NB4 (cell line): ENCODE measurements at regions not wholly inside any gene's neighbourhood (a gene's known extent, or its start where the extent isn't known, plus 50 kb on each side); places are given as distances from the start of the nearest gene placed in this dataset.

Experiments used
- DNase-seq: peaks from one replicate; pipeline ENCODE4 v3.0.0; 2010; ENCODE audit warnings: low read depth
- H3K4me3 ChIP-seq: one replicate; pipeline ENCODE4 v1.5.1; 2011; ENCODE audit warnings: mild to moderate bottlenecking, low read depth, low read length, moderate library complexity
- MYC ChIP-seq: IDR thresholded peaks from 2 replicates; pipeline ENCODE4 v1.6.1; 2011; ENCODE audit warnings: low read depth, low read length
- POLR2A ChIP-seq: IDR thresholded peaks from 2 replicates; pipeline ENCODE4 v1.6.1; 2011; ENCODE audit warnings: mild to moderate bottlenecking; ENCODE audit not compliant: insufficient read length; ENCODE audit errors: extremely low read depth
- TF ChIP-seq, protein P1 (sequence below): IDR thresholded peaks from 2 replicates; pipeline ENCODE4 v1.6.1; 2011; ENCODE audit warnings: low read depth, low read length
- TF ChIP-seq, protein P2 (sequence below): IDR thresholded peaks from one replicate; pipeline ENCODE4 v1.5.1; 2012; ENCODE audit warnings: low read depth, low read length

DNA sequence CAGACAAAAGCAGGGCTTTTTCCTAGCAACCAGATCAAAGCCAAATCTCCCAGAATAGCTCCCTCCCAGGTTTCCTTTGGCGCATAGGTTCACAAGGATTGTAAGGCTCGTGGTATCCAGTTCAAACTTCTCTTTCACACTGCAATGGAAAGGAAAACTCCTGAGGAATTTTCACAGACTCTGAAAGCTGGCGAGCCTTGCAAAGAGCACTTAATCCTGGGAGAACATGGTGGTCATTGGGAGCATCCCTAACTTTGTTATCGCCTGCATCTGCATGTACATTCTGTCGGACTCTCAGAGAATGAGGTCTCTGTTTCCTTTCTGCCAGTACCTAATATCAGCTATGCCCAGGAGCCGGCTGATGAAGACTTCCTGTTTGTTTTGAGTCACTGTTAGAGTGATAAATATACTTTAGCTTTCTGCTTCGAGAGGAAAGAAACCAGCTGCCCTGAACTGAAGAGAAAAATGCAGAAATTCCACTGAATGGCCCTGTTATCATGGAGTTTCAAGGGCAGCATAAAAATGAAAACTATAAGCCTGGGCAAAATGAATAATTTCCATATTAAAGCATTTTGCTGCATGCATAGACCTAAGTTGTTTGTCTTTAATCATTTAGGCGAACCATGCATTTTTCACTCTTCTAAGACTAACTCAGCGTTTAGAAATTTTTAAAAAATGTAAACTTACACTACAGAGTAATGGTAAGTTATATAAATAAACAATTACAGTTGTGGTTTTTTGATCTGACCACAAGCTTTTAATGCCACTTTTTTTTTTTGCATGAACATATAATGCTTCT is 76.4 kb upstream of the ZEB2 start:
- peak; percentile 71 for DNase-seq
- H3K4me3 ChIP-seq = no peak overlapping the region
- TF ChIP-seq POLR2A = no peak
- no peak for TF ChIP-seq MYC
- TF ChIP-seq, protein P1, sequence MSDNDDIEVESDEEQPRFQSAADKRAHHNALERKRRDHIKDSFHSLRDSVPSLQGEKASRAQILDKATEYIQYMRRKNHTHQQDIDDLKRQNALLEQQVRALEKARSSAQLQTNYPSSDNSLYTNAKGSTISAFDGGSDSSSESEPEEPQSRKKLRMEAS = no peak
- TF ChIP-seq, protein P2, sequence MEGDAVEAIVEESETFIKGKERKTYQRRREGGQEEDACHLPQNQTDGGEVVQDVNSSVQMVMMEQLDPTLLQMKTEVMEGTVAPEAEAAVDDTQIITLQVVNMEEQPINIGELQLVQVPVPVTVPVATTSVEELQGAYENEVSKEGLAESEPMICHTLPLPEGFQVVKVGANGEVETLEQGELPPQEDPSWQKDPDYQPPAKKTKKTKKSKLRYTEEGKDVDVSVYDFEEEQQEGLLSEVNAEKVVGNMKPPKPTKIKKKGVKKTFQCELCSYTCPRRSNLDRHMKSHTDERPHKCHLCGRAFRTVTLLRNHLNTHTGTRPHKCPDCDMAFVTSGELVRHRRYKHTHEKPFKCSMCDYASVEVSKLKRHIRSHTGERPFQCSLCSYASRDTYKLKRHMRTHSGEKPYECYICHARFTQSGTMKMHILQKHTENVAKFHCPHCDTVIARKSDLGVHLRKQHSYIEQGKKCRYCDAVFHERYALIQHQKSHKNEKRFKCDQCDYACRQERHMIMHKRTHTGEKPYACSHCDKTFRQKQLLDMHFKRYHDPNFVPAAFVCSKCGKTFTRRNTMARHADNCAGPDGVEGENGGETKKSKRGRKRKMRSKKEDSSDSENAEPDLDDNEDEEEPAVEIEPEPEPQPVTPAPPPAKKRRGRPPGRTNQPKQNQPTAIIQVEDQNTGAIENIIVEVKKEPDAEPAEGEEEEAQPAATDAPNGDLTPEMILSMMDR = no peak

DNA sequence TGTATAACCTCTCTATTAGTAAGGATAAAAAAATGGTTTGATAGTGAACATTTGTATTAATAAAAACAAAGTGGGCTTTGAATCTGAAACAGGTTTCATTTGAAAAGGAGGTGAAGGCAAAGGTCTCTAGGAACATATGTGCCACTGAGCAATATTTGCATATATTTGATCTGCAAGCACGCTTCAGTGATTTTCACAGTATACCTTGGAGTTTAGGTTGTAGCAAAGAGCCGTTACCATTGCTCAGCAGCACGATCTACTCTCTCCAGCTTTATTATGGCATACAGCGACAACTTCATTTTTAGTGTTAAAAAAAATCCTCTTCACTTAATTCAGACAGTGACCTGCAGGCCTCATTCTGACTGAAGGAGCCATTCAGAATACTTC is 75.8 kb upstream of the ZEB2 start:
- DNase-seq = no peak
- TF ChIP-seq POLR2A = no peak
- TF ChIP-seq, protein P1 = no peak
- no peak for TF ChIP-seq MYC
- TF ChIP-seq, protein P2 = no peak

DNA sequence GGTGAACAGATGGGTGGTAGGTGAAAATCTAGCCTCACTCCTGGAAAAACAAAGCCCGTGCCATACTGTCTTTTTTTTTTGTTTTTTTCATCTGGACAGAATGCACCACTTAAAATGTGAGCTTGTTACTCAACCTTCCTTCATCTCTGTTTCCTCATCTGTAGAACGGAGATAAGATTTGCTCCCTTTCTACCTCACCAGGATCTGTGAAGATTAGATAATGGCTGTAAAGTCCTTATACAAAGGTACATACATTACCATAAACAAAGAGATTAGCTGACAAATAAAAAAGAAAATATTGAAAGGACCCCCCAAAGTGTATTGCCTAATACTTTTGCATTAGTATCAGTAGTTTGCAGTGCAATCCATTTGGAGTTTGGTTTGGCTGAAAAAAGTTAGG is 75.4 kb upstream of the ZEB2 start:
- TF ChIP-seq, protein P2 = no peak
- TF ChIP-seq, protein P1 = no peak
- TF ChIP-seq MYC (no peak), POLR2A (no peak)
- peak; percentile 35 for DNase-seq
- no peak overlapping the region for H3K4me3 ChIP-seq

More for the DNA sequence above, 75.8 kb upstream of the ZEB2 start:
- H3K4me3 ChIP-seq = no peak overlapping the region

DNA sequence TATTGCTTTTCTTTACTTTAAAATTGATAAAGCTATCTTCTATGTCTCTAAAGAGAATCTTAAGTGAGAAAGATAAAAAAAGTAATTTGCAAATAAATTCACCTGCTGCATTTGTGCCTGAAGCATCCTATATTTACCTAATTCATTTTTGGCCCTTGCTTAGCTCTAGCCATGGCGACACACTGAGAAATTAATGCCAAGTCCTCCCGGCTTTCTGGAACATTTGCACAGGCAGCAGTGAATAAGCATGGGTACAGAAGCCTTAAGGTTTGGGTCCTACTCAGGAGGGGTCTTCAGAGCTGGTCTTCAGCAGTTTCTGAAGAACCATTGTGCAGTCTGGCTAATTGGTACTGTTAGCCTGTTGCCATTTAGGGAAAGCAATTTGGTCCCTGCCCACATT is 73.9 kb upstream of the ZEB2 start:
- TF ChIP-seq MYC (no peak), POLR2A (no peak)
- TF ChIP-seq, protein P2 = no peak
- TF ChIP-seq, protein P1 = no peak
- H3K4me3 ChIP-seq = no peak overlapping the region
- DNase-seq = no peak

DNA sequence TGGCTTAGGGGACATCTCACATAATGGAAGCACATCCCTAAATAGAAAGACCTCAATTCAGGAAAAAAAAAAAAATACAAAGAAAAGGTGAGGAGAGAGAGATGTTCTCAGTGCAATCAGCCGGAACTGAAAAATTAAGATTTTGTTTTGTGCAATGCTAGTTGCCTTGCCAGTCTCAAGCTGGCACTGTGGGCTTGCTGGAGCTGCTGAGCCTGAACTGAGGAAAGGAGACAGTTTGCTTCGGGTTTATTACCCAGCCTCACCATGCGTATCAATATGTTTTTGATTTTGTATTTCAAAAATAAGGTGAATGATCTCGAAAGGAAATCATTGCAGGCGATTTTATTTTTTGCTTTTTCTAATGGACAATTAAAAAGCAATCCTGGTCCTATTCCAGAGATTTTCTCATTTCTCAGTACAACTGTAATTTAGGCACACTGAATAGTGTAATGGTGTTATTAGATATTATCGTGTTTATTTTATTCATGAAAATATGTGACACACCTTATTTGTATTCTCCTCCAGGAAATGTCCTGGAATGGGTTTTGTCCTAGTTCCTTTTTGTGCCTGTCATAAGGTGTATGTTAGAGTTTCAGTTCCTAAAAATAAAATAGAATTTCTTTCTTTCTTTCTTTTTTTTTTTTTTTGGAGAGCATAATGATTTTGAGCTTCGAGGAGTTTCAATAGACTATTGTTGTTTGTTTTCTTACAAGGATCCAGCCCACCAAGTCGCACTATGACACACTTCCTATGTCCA is 72.8 kb upstream of the ZEB2 start:
- TF ChIP-seq, protein P2 = no peak
- TF ChIP-seq POLR2A (no peak), MYC (no peak)
- TF ChIP-seq, protein P1 = no peak
- DNase-seq = no peak

More for the DNA sequence above, 72.8 kb upstream of the ZEB2 start:
- no peak overlapping the region for H3K4me3 ChIP-seq
